ENCODE measurements at regions not wholly inside any gene's neighbourhood (a gene's known extent, or its start where the extent isn't known, plus 50 kb on each side); places are given as distances from the start of the nearest gene placed in this dataset.

DNA sequence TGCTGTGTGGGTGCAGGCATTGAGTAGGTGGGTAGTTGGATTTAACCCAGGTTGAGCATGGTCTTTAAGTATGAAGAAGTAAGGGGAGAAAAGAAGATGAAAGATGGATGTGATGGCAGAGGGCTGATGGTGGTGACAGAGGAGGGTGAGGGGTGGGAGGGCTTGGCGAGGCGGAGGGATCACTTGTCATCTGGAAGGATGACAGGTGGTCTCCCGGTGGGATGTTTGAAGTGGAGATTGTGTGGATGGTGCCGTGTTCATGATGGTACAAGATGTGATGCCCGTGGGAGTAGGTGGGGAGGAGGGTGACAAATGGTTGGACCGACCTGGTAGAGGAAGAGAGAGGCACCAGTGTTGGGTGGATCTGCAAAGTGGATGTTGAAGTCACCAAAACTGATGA, 208.8 kb downstream of the RPLP1 start:
- Histone ChIP-seq H3K27ac (replicated peaks in 1 of 4) (no peak overlapping the region), H3K27me3 (peaks cover 0 to 71% (median 2%) of the 10 kb centered on the region in 4 donors), H3K36me3 (no peaks in the 10 kb centered on the region), H3K4me1 (peaks cover 0 to 16% (median 12%) of the 10 kb centered on the region in 4 donors), H3K4me3 (no peak overlapping the region), H3K9me3 (no peaks in the 10 kb centered on the region)
- WGBS, result 85% methylated on average over 6 of the region's 6 CpGs
- intact Hi-C loops (cut with DNase I), result no loop called here
- no peak for TF ChIP-seq POLR2A (IDR thresholded peaks at IDR 0.05; ENCODE audit: low read depth)
- TF ChIP-seq EP300 (IDR thresholded peaks at IDR 0.05), result no peak
- TF ChIP-seq POLR2AphosphoS5 (IDR thresholded peaks at IDR 0.05), result no peak
- TF ChIP-seq, protein P1, sequence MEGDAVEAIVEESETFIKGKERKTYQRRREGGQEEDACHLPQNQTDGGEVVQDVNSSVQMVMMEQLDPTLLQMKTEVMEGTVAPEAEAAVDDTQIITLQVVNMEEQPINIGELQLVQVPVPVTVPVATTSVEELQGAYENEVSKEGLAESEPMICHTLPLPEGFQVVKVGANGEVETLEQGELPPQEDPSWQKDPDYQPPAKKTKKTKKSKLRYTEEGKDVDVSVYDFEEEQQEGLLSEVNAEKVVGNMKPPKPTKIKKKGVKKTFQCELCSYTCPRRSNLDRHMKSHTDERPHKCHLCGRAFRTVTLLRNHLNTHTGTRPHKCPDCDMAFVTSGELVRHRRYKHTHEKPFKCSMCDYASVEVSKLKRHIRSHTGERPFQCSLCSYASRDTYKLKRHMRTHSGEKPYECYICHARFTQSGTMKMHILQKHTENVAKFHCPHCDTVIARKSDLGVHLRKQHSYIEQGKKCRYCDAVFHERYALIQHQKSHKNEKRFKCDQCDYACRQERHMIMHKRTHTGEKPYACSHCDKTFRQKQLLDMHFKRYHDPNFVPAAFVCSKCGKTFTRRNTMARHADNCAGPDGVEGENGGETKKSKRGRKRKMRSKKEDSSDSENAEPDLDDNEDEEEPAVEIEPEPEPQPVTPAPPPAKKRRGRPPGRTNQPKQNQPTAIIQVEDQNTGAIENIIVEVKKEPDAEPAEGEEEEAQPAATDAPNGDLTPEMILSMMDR (IDR thresholded peaks at IDR 0.05), result no peak
- no peak for DNase-seq (ENCODE audit: extremely low spot score)

DNA sequence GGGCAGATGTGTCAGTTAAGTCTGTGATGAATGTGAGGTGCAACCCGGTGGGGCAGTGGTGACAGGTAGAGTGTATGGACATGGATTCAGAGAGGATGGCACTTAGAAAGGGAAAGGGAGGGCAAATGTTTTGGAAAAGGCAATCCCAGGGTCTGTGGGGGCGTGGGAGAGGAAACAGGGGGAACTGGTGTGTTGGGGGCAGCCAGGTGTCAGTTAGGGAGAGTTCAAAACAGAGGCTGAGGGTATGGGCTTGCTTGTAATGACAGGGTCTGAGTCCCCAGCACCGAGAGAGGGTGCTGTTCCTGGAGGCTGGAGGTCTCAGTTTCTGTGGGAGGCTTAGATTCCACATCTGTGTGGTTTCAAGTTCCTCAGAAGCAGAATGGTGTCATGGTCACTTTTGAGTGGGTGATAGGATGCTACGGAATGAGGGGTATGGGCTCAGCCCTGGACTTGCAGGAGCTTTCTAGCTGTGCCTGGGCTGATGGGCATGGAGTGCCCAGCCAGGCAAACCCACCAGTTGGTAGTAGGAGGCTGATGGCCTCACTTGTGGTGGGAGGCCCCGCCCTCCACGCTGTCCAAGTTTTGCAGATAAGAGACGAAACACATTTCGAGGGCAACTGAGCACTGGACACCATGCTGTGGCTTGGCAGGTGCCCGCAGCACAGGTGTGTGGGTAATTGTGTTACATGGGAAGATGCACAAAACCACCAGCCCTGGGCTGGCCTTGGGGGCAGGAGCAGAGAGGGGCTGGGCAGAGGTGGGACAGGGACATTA, 209.4 kb downstream of the RPLP1 start:
- intact Hi-C loops (cut with DNase I), result no loop called here

DNA sequence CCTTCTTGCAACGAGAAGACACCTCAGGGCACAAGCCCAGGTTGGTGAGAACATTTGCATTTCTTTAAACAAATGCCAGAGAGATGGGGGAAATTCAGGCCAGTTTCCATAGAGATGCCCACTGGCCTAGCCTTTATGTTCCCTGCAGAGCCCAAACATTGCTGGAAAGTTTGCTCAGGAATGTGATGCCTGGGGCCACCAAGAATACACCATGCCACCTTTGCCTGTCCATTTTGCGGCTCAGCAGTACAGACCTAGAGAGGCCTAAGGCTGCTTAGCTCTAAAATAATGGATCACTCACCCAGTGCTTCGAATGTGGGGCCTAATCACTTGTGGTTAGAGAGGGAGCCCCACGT, 210.0 kb downstream of the RPLP1 start:
- TF ChIP-seq POLR2AphosphoS5 (IDR thresholded peaks at IDR 0.05) (no peak), EP300 (IDR thresholded peaks at IDR 0.05) (no peak), POLR2A (IDR thresholded peaks at IDR 0.05; ENCODE audit: low read depth) (no peak)
- WGBS, result 88% methylated on average over 4 of the region's 4 CpGs

More for the DNA sequence above, 209.4 kb downstream of the RPLP1 start:
- Histone ChIP-seq H3K9me3 (no peaks in the 10 kb centered on the region), H3K27ac (replicated peaks in 1 of 4) (no peak overlapping the region), H3K27me3 (peaks cover 0 to 65% (median 2%) of the 10 kb centered on the region in 4 donors), H3K4me3 (no peak overlapping the region), H3K4me1 (peaks cover 0 to 16% (median 15%) of the 10 kb centered on the region in 4 donors), H3K36me3 (no peaks in the 10 kb centered on the region)
- WGBS, result 80% methylated on average over 9 of the region's 9 CpGs
- TF ChIP-seq POLR2A (IDR thresholded peaks at IDR 0.05; ENCODE audit: low read depth) (no peak), EP300 (IDR thresholded peaks at IDR 0.05) (no peak), POLR2AphosphoS5 (IDR thresholded peaks at IDR 0.05) (no peak)
- TF ChIP-seq, protein P1 (IDR thresholded peaks at IDR 0.05), result no peak
- DNase-seq (ENCODE audit: extremely low spot score), result no peak

DNA sequence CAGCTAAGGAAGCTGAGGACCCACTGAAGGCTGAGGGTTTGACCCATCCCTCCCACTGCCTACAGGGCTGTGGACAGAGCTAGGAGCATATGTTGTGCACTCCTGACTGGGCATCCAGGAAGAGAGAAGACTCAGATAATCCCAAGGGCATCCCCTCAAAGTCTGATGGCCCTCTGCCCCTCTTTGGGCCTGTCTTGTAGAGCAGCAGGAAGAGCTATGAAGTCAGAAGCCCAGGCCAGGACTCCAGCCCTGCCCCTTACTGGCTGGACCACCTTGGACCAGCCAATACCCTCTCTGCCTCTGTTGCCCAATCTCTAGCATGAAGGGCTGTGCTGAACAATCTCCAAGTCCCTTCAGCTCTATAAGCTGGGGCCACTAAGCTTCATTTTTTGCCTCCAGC, 210.8 kb downstream of the RPLP1 start:
- TF ChIP-seq, protein P1 (IDR thresholded peaks at IDR 0.05), result no peak
- TF ChIP-seq POLR2AphosphoS5 (IDR thresholded peaks at IDR 0.05) (no peak), POLR2A (IDR thresholded peaks at IDR 0.05; ENCODE audit: low read depth) (no peak), EP300 (IDR thresholded peaks at IDR 0.05) (no peak)
- no peak for DNase-seq (ENCODE audit: extremely low spot score)
- peaks cover 0 to 54% (median 1%) of the 10 kb centered on the region in 4 donors for H3K27me3 ChIP-seq

More for the DNA sequence above, 210.0 kb downstream of the RPLP1 start:
- Histone ChIP-seq H3K4me3 (no peak overlapping the region), H3K9me3 (no peaks in the 10 kb centered on the region), H3K36me3 (no peaks in the 10 kb centered on the region), H3K27ac (replicated peaks in 1 of 4) (no peak overlapping the region), H3K4me1 (peaks cover 0 to 18% (median 16%) of the 10 kb centered on the region in 4 donors), H3K27me3 (peaks cover 0 to 59% (median 2%) of the 10 kb centered on the region in 4 donors)
- DNase-seq (ENCODE audit: extremely low spot score), result no peak
- intact Hi-C loops (cut with DNase I), result no loop called here

DNA sequence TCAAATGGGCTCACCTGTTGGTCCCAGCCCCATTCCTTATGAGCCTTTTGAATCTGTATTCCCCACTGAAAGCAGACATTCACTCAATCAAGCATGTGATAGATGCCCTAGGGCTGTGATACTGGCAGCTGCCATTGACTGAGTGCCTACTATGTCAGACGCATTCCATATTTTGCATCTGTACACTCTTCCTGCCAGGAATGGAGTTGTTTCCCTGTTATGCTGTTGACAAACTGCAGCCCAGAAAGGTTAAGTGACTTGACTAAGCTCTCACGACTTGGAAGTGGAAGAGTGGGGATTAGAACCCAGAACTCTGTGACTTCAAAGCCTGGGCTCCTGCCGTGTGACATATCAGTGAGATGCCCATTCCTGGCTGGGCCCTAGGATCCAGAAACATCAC, 211.4 kb downstream of the RPLP1 start:
- no peak for DNase-seq (ENCODE audit: extremely low spot score)
- peaks cover 0 to 51% (median 0%) of the 10 kb centered on the region in 4 donors for H3K27me3 ChIP-seq
- H3K4me1 ChIP-seq, result peaks cover 0 to 22% (median 19%) of the 10 kb centered on the region in 4 donors
- no peaks in the 10 kb centered on the region for H3K9me3 ChIP-seq
- H3K36me3 ChIP-seq, result no peaks in the 10 kb centered on the region
- H3K4me3 ChIP-seq, result no peak overlapping the region
- 75% methylated on average over 3 of the region's 3 CpGs for WGBS
- intact Hi-C loops (cut with DNase I), result no loop called here
- TF ChIP-seq, protein P1 (IDR thresholded peaks at IDR 0.05), result no peak
- TF ChIP-seq EP300 (IDR thresholded peaks at IDR 0.05) (no peak), POLR2A (IDR thresholded peaks at IDR 0.05; ENCODE audit: low read depth) (no peak), POLR2AphosphoS5 (IDR thresholded peaks at IDR 0.05) (no peak)
- H3K27ac ChIP-seq (replicated peaks in 1 of 4), result no peak overlapping the region

More for the DNA sequence above, 210.8 kb downstream of the RPLP1 start:
- Histone ChIP-seq H3K36me3 (no peaks in the 10 kb centered on the region), H3K27ac (replicated peaks in 1 of 4) (no peak overlapping the region), H3K9me3 (no peaks in the 10 kb centered on the region), H3K4me1 (peaks cover 0 to 21% (median 17%) of the 10 kb centered on the region in 4 donors), H3K4me3 (no peak overlapping the region)
- intact Hi-C loops (cut with DNase I), result no loop called here

Data from esophagus muscularis mucosa (tissue), 4 donors.